SK-N-MC (cell line): ENCODE measurements at regions not wholly inside any gene's neighbourhood (a gene's known extent, or its start where the extent isn't known, plus 50 kb on each side); places are given as distances from the start of the nearest gene placed in this dataset.

Source experiments
- EZH2 ChIP-seq: fragments of 200-600 bp; sonication (generic); IDR thresholded peaks from one replicate; pipeline ENCODE4 v1.6.1; 2017; ENCODE audit warnings: antibody characterized with exemption
- POLR2AphosphoS5 ChIP-seq: IDR thresholded peaks from 2 replicates; pipeline ENCODE4 v1.6.1; 2012; ENCODE audit warnings: mild to moderate bottlenecking, low read depth, low read length, borderline replicate concordance

DNA sequence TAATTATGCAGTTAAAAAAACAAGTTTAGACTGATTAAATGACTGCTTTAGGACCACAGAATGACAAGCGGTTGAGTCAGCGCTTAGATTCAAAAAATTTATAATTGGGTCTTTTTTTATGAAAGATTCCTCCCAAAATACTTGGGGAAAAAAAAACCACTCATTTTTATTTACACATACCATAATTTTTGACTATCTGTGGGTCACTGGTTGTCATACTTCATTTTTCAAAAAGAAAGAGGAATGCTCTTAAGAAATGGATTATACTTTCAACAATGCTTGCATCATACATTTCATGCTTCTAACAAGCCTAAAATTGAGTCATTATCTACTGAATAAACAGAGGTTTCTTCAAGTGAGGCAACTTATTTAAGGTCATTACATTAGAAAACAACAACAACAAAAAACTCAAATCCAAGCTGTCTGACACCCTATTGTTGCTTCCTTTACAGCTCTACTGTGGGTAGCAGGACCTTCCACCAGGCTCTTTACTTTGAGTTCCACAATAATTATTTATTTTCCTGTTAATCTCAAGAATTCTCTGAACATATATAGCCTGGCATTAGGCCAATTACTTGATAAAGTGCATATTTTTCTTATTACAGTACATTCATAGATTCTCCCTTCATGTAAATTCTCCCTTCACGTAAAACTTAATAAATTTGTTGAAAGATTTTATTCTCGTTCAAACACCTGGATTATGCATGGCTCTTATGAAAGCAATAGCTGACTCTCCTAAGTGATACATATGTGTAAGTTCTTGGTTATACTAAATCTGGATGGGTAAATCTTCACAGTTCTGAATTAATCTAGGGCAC, 445.5 kb downstream of the PCDH10 start:
- TF ChIP-seq EZH2 (no peak), POLR2AphosphoS5 (no peak)
